ENCODE measurements at regions not wholly inside any gene's neighbourhood (a gene's known extent, or its start where the extent isn't known, plus 50 kb on each side); places are given as distances from the start of the nearest gene placed in this dataset.

DNA sequence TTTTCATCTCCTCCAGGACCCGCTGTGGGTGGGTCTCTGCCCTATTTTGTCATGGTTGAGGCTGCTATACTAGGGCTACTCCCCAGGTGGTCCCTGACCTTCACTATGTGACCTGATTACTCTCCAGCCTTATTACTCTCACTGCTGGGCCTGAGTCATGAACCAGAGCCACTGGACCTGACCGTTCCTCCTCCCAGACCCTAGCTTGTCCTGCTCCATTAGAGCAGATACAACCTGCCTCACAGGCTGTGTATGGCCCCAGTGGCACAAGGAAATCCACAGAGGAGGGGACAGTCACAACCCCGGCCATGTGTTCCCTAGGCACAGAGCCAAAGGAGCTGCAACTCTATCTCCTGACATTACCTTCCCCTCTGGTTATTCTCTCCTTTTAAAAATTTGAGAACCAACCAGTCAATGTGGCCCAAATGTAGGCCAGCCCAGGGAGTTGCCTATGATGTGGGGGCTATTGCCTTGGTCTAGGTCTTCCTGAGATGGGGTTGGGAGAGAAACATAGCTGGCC lies 96.0 kb upstream of the FSTL4 start:
- Histone ChIP-seq H3K9me3 (no peaks in the 10 kb centered on the region), H3K36me3 (no peaks in the 10 kb centered on the region), H3K4me3 (no peak overlapping the region), H3K27ac (no peak overlapping the region), H3K27me3 (no peaks in the 10 kb centered on the region), H3K4me1 (peaks cover 2% of the 10 kb centered on the region)
- no peak for DNase-seq
- no peak for ATAC-seq
- TF ChIP-seq, protein P1, sequence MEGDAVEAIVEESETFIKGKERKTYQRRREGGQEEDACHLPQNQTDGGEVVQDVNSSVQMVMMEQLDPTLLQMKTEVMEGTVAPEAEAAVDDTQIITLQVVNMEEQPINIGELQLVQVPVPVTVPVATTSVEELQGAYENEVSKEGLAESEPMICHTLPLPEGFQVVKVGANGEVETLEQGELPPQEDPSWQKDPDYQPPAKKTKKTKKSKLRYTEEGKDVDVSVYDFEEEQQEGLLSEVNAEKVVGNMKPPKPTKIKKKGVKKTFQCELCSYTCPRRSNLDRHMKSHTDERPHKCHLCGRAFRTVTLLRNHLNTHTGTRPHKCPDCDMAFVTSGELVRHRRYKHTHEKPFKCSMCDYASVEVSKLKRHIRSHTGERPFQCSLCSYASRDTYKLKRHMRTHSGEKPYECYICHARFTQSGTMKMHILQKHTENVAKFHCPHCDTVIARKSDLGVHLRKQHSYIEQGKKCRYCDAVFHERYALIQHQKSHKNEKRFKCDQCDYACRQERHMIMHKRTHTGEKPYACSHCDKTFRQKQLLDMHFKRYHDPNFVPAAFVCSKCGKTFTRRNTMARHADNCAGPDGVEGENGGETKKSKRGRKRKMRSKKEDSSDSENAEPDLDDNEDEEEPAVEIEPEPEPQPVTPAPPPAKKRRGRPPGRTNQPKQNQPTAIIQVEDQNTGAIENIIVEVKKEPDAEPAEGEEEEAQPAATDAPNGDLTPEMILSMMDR (IDR thresholded peaks at IDR 0.05) = no peak
- intact Hi-C loops (cut with DNase I) = no loop called here

DNA sequence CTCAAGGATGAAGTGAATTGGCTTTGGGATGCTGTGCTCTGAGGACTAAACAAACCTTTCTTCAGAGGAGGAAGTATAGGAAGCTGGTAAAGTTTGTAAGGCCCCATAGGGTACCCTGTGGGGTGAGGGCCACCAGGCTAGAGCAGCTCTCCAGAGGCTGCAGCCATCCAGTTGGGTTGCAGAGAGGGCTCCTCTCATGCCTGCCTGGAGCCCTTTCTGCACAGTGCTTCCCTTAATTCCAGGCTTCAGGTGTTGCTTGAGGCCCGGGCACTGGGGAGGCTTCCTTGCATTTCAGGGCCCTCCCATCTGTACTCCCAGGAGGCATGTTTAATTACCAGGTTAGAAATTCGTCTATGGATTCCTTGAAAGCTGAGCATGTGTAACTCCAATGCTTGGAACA lies 95.3 kb upstream of the FSTL4 start:
- H3K4me1 ChIP-seq = peaks cover 2% of the 10 kb centered on the region
- H3K36me3 ChIP-seq = no peaks in the 10 kb centered on the region
- no peaks in the 10 kb centered on the region for H3K27me3 ChIP-seq
- TF ChIP-seq, protein P1 (IDR thresholded peaks at IDR 0.05) = no peak
- DNase-seq (no peak), ATAC-seq (no peak)
- H3K9me3 ChIP-seq = no peaks in the 10 kb centered on the region
- intact Hi-C loops (cut with DNase I) = no loop called here
- H3K4me3 ChIP-seq = no peak overlapping the region
- H3K27ac ChIP-seq = no peak overlapping the region

DNA sequence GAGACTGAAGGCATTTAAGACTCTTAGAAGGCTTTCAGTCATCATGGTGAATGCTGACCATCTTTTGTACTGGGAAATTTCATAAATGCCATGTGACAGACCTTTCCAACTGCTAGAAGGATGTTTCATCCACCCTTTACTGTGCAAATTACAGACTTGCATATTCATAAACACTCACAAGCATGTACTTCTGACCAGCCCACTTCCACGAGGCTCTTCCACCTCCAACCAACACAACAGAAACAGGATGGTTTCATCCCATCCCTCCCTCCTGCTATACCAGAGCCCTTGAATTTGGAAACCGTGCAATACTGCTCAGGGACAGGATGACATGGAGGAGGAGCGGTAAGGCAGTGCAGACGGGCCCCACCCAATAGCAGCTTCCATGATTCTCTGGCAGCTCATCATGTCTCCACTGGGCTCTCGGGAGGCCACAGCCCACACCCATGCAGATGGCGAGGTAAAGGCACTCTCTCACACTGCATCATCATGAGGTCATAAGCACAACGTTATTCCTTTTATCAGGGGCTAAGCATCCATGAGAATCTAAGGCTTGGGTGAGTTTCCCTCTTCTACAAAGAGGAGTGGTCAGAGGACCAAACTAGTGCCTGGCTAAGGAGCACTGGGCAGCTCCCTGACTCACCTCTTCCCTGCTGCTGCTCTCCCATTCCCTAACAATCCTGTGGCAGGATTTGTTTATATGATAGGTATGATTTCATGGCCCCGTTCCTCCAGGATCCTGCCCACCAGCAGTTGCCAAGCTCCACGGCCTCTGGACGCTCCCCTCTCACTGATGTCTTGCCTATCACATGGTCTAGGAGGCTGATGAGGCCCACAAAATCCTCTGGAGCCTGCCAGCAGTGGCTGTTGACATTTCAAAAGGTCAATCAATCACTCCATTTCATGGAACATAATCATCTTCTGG lies 94.4 kb upstream of the FSTL4 start:
- Histone ChIP-seq H3K4me1 (peaks cover 2% of the 10 kb centered on the region), H3K27me3 (no peaks in the 10 kb centered on the region), H3K36me3 (no peaks in the 10 kb centered on the region), H3K27ac (no peak overlapping the region), H3K4me3 (no peak overlapping the region), H3K9me3 (no peaks in the 10 kb centered on the region)
- TF ChIP-seq, protein P1 (IDR thresholded peaks at IDR 0.05) = no peak
- ATAC-seq (no peak), DNase-seq (no peak)
- intact Hi-C loops (cut with DNase I) = no loop called here

DNA sequence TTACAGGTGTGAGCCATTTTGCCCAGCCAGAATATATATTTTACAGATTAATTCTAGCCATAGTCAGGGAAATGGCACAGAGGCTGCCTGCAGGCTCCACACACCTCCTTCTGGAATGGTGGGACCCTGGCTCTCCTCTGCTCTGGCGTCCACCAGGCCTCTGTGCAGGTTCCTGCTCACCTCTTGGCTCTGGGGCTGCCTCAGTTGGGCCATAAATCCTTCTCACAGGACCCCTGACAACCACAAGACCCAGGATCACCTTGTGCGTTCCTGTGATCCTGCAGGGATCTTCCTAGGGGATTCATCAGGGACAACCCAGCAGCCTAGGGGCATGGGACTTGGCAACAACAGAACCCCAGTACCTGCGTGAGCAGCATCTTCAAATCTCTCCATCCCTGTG lies 93.0 kb upstream of the FSTL4 start:
- Histone ChIP-seq H3K27ac (no peak overlapping the region), H3K4me1 (peaks cover 2% of the 10 kb centered on the region), H3K27me3 (no peaks in the 10 kb centered on the region), H3K36me3 (no peaks in the 10 kb centered on the region), H3K4me3 (no peak overlapping the region), H3K9me3 (no peaks in the 10 kb centered on the region)
- DNase-seq (no peak), ATAC-seq (no peak)
- TF ChIP-seq, protein P1 (IDR thresholded peaks at IDR 0.05) = no peak
- intact Hi-C loops (cut with DNase I) = no loop called here

DNA sequence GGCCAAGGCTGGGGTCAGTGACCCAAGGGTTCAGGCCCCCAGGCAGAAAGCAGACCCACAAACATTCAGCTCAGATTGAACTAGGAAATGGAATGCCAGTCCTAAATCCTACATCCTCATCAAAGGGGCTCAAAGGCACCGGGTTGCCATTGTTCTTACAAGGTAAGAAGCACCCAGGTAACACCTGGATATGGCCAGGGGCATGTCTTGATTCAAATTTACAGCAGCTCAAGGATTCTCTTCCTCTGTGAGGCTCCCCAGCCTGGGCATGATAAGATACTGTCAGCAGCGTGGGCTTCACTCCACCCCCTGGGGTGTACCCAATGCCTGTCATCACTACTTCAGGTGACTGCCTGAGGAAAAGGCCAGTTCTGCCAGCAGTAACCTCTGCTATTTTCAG lies 92.1 kb upstream of the FSTL4 start:
- Histone ChIP-seq H3K27ac (no peak overlapping the region), H3K4me3 (no peak overlapping the region), H3K9me3 (no peaks in the 10 kb centered on the region), H3K4me1 (peaks cover under 1% of the 10 kb centered on the region), H3K27me3 (no peaks in the 10 kb centered on the region), H3K36me3 (no peaks in the 10 kb centered on the region)
- ATAC-seq (no peak), DNase-seq (no peak)
- intact Hi-C loops (cut with DNase I) = no loop called here
- TF ChIP-seq, protein P1 (IDR thresholded peaks at IDR 0.05) = no peak

Data from upper lobe of right lung (tissue), 1 donor.